Putamen (tissue), 1 donor: ENCODE measurements at regions not wholly inside any gene's neighbourhood (a gene's known extent, or its start where the extent isn't known, plus 50 kb on each side); places are given as distances from the start of the nearest gene placed in this dataset.

Experiments used
- DNase-seq: peaks from one replicate; pipeline ENCODE4 v3.0.0-alpha.2; 2016; ENCODE audit warnings: low spot score

GRCh38 chr1:226461087-226461486 lies 53.2 kb upstream of the PARP1 start:
- no peak for DNase-seq

DNA sequence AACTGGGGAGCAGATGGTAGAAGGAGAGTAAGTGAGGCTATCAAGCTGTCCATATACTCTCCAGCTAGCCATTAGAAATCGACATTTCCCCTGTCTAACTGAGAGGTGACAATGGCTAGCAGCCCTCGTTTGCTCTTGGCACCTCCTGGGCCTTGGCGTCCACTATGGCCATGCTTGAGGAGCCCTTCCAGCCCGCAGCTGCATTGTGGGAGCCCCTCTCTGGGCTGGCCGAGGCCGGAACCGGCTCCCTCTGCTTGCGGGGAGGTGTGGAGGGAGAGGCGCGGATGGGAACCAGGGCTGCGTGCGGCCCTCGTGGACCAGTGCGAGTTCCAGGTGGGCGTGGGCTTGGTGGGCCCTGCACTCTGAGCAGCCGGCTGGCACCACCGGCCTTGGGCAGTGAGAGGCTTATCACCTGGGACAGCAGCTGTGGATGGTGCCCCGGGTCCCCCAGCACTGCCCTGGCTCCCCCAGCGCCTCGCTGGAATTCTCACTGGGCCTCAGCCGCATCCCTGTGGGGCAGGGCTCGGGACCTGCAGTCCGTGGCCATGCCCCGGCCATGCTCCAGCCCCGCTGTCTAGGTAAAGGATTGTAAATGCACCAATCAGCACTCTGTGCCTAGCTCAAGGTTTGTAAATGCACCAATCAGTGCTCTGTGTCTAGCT lies 56.2 kb upstream of the PARP1 start:
- DNase-seq: no peak

DNA sequence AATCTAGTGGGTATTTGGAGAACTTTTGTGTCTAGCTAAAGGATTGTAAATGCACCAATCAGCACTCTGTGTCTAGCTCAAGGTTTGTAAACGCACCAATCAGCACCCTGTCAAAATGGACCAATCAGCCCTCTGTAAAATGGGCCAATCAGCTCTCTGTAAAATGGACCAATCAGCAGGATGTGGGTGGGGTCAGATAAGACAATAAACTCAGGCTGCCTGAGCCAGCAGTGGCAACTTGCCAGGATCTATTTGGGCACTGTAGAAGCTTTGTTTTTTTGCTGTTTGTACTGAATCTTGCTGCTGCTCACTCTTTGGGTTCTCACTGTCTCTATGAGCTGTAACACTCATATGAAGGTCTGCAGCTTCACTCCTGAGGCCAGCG lies 56.7 kb upstream of the PARP1 start:
- DNase-seq: peak; percentile 46

GRCh38 chr1:226466296-226466695 lies 58.4 kb upstream of the PARP1 start:
- DNase-seq: no peak

DNA sequence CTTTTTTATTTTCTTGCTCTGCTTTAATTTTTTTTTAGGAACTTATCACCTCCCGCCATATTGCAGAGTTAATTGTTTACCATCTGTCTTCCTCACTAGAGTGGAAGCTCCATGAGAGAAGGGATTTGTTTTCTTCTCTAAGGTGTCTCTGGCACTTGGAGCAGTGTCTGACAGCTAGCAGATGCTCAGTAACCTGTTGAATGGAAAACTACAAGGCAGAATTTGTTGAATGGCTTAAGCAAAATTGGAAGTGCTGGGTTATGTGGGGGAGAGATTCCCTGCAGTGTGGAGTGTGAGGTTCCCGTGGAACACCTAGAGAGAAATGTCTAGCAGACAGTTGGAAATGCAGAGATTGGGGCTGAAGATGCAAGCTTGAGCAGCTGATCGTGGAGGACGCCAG lies 59.5 kb upstream of the PARP1 start:
- DNase-seq: no peak

GRCh38 chr1:226470921-226471866 lies 63.3 kb upstream of the PARP1 start:
- no peak for DNase-seq

DNA sequence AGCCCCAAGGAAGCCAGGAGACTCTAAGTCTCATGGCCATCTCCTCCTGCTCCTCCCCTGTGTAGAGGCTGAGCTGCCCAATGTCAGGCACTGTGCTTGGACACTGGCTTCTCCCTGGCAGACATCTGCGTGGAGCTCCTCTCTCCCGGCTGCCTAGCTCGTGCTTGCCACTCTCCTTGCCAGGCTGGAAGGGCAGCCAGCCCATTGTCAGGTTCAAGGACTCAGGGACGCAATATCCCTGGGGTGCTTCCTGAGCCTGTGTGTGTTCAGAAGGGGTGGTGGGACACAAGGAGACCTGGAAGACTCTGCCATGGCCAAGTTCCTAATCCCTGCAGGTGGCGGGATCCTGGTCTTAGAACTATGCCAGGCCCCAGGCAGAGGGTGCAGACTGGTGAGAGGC lies 65.4 kb upstream of the PARP1 start:
- DNase-seq: no peak

DNA sequence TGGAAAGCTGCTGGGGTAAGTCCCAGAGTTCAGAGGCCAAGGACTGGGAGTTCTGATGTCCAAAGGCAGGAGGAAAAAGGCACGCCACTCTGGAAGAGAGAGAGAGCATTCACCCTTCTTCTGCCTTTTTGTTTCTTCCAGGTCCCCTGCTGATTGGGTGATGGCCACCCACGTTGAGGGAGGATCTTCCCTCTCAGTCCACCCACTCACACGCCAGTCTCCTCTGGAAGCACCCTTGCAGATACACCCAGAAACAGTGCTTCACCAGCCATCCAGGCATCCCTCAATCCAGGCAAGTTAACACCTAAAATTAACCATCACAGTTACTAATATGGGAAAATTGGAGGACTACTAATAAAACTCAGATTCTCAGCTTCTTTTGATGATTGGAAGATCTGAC lies 66.1 kb upstream of the PARP1 start:
- DNase-seq: peak; percentile 66

- DNase-seq: no peak
These were observed 66.7 kb upstream of the PARP1 start for GRCh38 chr1:226474443-226475141.

GRCh38 chr1:226475142-226475511 lies 67.2 kb upstream of the PARP1 start:
- DNase-seq: no peak

GRCh38 chr1:226476066-226476465 lies 68.2 kb upstream of the PARP1 start:
- DNase-seq: no peak

DNA sequence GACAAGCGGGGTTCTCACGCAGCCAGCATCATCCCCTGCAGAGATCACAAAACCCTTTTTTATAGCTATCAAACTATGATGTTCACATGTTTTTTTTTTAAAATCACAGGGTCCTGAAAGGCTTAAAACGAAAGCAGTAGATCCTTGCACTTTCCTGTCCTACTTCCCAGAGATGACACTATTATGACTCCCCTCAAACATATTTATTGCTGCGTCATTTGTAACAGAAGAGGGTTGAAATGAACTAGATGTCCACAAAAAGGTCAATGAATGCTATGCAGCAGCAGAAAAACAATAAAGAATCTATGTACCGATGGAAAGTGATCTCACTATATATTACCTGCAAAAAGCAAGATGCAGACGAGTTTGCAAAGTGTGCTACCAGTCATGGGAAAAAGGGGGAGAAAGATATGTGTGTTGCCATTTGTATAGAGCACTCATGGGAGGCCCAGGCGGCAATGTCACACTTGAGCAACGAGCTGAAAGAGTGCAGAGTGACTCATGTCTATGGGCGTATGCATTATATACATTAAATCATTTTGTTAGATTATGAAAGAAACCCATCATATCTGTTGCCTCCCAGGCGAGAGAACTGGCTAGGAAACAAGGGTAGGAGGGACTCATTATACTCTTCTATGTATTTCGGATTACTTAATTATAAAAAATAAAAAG lies 68.9 kb upstream of the PARP1 start:
- no peak for DNase-seq

GRCh38 chr1:226479474-226479873 lies 69.1 kb upstream of the STUM start:
- no peak for DNase-seq

- DNase-seq: no peak
These were observed 68.1 kb upstream of the STUM start for GRCh38 chr1:226480461-226480860.

DNA sequence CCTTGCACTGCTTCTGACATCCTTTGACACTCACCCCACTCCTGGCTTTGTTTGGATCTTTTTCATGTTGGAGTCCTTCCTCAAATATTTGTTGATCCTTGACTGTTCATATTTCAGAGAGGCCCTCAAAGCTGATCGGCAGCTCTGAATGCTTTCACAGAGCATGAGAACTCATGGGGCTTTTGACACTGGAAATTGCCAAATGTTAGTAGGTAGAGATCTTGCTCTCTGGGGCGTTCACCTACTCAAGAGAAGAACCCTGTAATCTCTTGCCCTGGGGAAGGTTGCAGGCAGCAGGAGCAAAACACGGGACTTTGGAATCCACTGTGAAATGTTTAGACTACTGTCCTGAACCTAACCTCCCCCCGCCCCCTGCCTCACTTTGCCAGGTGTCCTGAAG lies 67.4 kb upstream of the STUM start:
- no peak for DNase-seq

DNA sequence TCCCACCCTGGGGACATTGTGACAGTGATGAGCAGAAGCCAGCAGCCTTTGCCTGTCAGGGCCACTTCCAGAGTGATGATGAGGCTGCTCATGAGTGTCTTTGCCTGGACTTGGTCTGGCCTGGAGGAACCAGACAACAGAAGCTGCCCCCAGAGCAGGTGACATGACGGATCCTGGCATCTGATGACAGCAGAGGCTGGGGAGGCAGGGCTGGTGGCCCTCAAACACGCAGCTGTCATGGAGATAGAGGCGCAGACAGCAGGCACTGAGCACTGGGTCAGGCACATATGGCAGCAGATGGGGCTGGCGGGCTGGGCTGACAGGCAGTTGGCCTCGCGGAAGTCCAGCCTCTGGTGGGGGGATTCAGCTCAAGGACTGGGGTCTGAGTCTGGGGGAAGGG lies 66.4 kb upstream of the STUM start:
- DNase-seq: no peak

GRCh38 chr1:226482975-226483700 lies 65.4 kb upstream of the STUM start:
- no peak for DNase-seq

GRCh38 chr1:226485192-226485591 lies 63.4 kb upstream of the STUM start:
- DNase-seq: no peak

DNA sequence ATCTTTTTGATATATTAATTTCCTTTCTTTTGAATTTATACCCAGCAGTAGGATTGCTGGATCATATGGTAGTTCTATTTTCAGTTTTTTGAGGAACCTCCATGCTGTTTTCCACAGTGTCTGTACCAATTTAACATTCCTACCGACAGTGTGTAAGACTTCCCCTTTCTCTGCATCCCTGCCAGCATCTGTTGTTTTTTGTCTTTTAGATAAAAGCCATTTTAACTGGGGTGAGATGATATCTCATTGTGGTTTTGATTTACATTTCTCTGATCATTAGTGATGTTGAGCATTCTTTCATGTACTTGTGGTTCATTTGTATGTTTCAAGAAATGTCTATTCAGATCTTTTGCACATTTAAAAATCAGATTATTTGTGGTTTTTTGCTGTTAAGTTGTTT lies 62.4 kb upstream of the STUM start:
- no peak for DNase-seq

DNA sequence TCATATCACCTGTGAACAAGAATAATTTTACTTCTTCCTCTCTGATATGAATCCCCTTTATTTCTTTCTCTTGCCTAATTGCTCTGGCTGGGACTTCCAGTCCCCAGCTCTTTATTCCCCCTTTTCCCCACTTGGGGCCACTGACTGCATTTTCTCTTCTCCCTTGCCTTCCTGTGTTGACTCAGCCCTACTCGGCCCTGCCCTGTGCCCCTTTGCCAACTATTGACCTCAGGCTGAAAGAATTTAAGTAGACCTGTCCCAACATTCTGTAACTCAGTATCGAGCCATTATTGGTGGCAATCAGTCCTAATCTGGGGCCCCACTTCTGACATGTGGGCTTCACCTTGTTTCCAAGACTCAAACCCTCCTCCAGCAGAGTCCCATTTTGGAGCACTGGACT lies 60.6 kb upstream of the STUM start:
- no peak for DNase-seq

GRCh38 chr1:226489718-226490425 lies 58.7 kb upstream of the STUM start:
- no peak for DNase-seq
